ENCODE measurements at regions not wholly inside any gene's neighbourhood (a gene's known extent, or its start where the extent isn't known, plus 50 kb on each side); places are given as distances from the start of the nearest gene placed in this dataset.

GRCh38 chr7:85564861-85565260 lies 378.0 kb upstream of the SEMA3D start:
- TF ChIP-seq CTCF (IDR thresholded peaks at IDR 0.05 in 4 of 5, conservative IDR thresholded peaks at IDR 0.05 in 1 of 5) (no peak), POLR2A (IDR thresholded peaks at IDR 0.05) (no peak)
- DNase-seq (no peak), ATAC-seq (no peak)
- H3K4me3 ChIP-seq, result no peak overlapping the region
- intact Hi-C loops (cut with DNase I; ENCODE audit: low total_unique reads) (no loop called here), in situ Hi-C loops (cut with MboI; ENCODE audit: low sequenced_read_pairs in 4 of 4) (loop anchor here in 2 of 4 donors (25.0 kb wide), 1 partner anchor 528 kb away; no protein-coding TSS in a partner anchor)
- H3K9me3 ChIP-seq, result no peaks in the 10 kb centered on the region
- no peaks in the 10 kb centered on the region for H3K36me3 ChIP-seq
- no peaks in the 10 kb centered on the region for H3K4me1 ChIP-seq
- H3K27ac ChIP-seq, result no peak overlapping the region
- H3K27me3 ChIP-seq, result no peaks in the 10 kb centered on the region

GRCh38 chr7:85561706-85562105 lies 374.9 kb upstream of the SEMA3D start:
- Histone ChIP-seq H3K27ac (no peak overlapping the region), H3K9me3 (no peaks in the 10 kb centered on the region), H3K4me3 (no peak overlapping the region), H3K36me3 (no peaks in the 10 kb centered on the region), H3K4me1 (no peaks in the 10 kb centered on the region), H3K27me3 (no peaks in the 10 kb centered on the region)
- no peak for TF ChIP-seq POLR2A (IDR thresholded peaks at IDR 0.05)
- no peak for TF ChIP-seq CTCF (IDR thresholded peaks at IDR 0.05 in 4 of 5, conservative IDR thresholded peaks at IDR 0.05 in 1 of 5)
- intact Hi-C loops (cut with DNase I; ENCODE audit: low total_unique reads) (no loop called here), in situ Hi-C loops (cut with MboI; ENCODE audit: low sequenced_read_pairs in 4 of 4) (loop anchor here in 2 of 4 donors (25.0 kb wide), 1 partner anchor 524 kb away; no protein-coding TSS in a partner anchor)
- DNase-seq, result no peak
- ATAC-seq, result no peak

GRCh38 chr7:85554236-85555178 lies 367.7 kb upstream of the SEMA3D start:
- in situ Hi-C loops (cut with MboI; ENCODE audit: low sequenced_read_pairs in 4 of 4), result loop anchor here in 2 of 4 donors (25.0 kb wide), 1 partner anchor 517 kb away; no protein-coding TSS in a partner anchor

GRCh38 chr7:85535974-85536729 lies 349.3 kb upstream of the SEMA3D start:
- no peaks in the 10 kb centered on the region for H3K9me3 ChIP-seq
- no peaks in the 10 kb centered on the region for H3K36me3 ChIP-seq
- intact Hi-C loops (cut with DNase I; ENCODE audit: low total_unique reads), result no loop called here
- DNase-seq, result no peak
- TF ChIP-seq CTCF (IDR thresholded peaks at IDR 0.05 in 4 of 5, conservative IDR thresholded peaks at IDR 0.05 in 1 of 5) (no peak), POLR2A (IDR thresholded peaks at IDR 0.05) (no peak)
- no peaks in the 10 kb centered on the region for H3K27me3 ChIP-seq
- no peak for ATAC-seq
- no peak overlapping the region for H3K4me3 ChIP-seq
- in situ Hi-C loops (cut with MboI; ENCODE audit: low sequenced_read_pairs in 4 of 4), result loop anchor here in 1 of 4 donors (25.0 kb wide), 1 partner anchor 499 kb away; no protein-coding TSS in a partner anchor
- H3K27ac ChIP-seq, result no peak overlapping the region
- no peaks in the 10 kb centered on the region for H3K4me1 ChIP-seq

More at GRCh38 chr7:85554236-85555178, 367.7 kb upstream of the SEMA3D start:
- Histone ChIP-seq H3K9me3 (no peaks in the 10 kb centered on the region), H3K4me1 (no peaks in the 10 kb centered on the region), H3K27ac (no peak overlapping the region), H3K27me3 (no peaks in the 10 kb centered on the region), H3K4me3 (no peak overlapping the region), H3K36me3 (no peaks in the 10 kb centered on the region)
- intact Hi-C loops (cut with DNase I; ENCODE audit: low total_unique reads), result no loop called here
- DNase-seq, result no peak
- ATAC-seq, result no peak
- TF ChIP-seq CTCF (IDR thresholded peaks at IDR 0.05 in 4 of 5, conservative IDR thresholded peaks at IDR 0.05 in 1 of 5) (peak; percentile 13 to 56 (median 35)), POLR2A (IDR thresholded peaks at IDR 0.05) (no peak)
